ENCODE measurements at regions not wholly inside any gene's neighbourhood (a gene's known extent, or its start where the extent isn't known, plus 50 kb on each side); places are given as distances from the start of the nearest gene placed in this dataset.

DNA sequence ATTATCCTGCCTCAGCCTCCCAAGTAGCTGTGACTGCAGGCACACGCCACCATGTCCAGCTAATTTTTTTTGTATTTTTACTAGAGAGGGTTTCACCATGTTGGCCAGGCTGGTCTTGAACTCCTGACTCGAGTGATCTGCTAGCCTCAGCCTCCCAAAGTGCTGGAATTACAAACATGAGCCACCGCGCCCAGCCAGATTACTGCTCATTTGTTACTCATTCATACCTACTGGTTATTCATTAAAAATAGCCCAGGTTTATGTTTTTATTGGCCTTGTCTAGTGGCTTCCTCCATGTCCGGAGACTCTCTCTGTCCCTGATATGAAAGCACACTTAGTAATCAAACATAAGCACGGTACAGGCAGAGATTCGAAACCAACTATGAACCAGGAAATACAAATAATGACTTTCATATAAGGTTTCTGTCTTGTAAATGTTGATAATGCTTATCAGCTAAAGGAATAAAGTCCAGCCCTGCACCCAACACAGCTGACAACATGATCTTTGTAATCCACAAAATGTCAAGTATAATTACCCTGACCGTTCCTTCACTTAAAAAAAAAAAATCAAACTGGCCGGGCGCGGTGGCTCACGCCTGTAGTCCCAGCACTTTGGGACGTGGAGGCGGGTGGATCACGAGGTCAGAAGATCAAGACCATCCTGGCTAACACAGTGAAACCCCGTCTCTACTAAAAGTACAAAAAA lies 50.4 kb upstream of the CXADR start:
- H3K27ac Mint-ChIP-seq: no peak overlapping the region
- no peaks in the 10 kb centered on the region for H3K36me3 Mint-ChIP-seq (ENCODE audit: insufficient read depth)
- H3K9me3 Mint-ChIP-seq: no peaks in the 10 kb centered on the region
- ATAC-seq (replicated peaks) (no peak), DNase-seq (no peak)
- H3K27me3 Mint-ChIP-seq: peaks cover 0 to 4% of the 10 kb centered on the region in 2 donors
- H3K4me3 Mint-ChIP-seq: no peak overlapping the region
- no peaks in the 10 kb centered on the region for H3K4me1 Mint-ChIP-seq (ENCODE audit: low read depth in 2 of 2)

Measured in effector memory CD8-positive, alpha-beta T cell (primary cell).